Activated CD8-positive, alpha-beta memory T cell treated with anti-CD3 and anti-CD28 coated beads for 24 hours (primary cell): ENCODE measurements at regions not wholly inside any gene's neighbourhood (a gene's known extent, or its start where the extent isn't known, plus 50 kb on each side); places are given as distances from the start of the nearest gene placed in this dataset.
"Not testable (repeated sequence)": the region's sequence is repeated elsewhere in the genome, so short reads cannot be mapped to it uniquely, and the experiment has no call there.

Source experiments
- DNase-seq: peaks from one replicate; pipeline ENCODE4 v3.0.0-alpha.2; 2020

DNA sequence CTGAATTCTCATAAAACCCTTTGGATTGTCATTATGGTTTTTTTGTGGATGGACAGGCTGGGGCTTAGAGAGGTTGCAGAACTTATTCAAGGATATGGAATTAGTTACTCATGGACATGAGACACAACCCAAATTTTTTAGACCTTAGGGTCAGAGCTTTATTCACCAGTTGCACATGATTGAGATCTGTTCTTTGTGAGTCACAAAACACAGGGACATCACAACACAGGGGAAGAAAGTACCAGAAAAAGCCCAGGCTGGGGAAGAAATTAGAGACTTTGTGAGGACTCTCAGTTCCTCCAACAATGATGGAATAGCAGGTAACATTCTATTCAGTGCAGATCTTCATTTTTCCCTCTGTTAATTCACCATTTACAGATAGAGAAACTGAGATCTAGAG is 602.4 kb upstream of the CPEB2 start:
- no peak for DNase-seq

- no peak for DNase-seq
These were observed 602.0 kb upstream of the CPEB2 start for GRCh38 chr4:14400307-14400706.

- no peak for DNase-seq
These were observed 599.1 kb upstream of the CPEB2 start for GRCh38 chr4:14403132-14403531.

DNA sequence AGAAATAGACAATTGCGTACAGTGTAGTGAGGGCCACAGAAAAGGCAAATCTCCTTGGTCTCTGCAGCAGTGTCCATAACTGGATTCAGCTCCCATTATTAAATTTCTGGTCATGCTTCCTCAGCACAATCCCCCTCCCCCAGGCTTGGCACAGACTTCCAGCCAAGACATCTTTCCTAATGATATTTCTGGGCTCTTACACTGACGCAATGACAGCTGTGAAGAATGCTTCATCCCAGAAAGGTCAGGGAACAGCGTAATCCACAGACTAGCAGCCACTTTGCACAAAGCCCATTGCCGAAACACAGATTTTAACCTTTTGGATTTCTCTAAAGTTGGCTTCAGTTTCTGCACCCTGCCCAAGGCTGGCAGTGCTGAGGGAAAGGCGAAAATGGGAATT is 597.6 kb upstream of the CPEB2 start:
- DNase-seq, result no peak

DNA sequence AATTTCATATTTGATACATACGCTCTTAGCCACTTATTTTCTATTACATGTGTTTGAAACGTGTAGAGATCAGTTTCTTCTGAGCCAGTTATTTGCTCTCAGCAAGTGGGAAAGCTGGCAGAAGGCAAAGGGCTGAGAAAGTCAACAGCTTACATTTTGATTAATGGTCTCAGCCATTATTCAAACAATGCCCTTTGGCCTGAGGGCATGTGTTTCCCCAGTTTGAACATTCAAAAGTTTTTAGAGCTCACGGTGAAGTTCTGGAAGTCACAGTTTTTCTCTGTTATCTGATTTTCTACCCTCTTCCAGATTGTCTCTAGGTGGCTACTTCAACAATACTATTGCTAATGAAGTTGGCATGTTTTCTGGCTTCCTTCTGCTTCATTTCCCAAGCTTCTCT is 591.8 kb upstream of the CPEB2 start:
- DNase-seq, result no peak

DNA sequence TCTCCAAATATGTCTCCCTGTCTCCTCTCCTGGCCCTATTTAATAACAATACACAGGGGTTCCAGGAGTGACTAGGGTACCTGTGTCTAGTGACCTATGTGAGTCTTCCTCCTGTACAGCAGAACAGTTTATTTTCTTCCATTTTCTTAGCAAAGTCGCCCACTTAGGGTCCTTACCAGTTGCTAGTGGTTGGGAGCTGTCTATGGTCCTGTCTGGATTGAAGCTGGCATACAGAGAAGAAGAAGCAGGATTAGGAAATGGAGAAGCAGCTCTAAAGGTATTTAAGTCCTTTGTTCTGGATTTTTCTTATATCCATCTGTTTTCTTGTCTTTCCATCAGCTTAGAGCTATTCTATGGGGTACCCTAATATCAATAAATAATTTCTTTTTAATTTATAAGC is 587.1 kb upstream of the CPEB2 start:
- DNase-seq, result no peak

DNA sequence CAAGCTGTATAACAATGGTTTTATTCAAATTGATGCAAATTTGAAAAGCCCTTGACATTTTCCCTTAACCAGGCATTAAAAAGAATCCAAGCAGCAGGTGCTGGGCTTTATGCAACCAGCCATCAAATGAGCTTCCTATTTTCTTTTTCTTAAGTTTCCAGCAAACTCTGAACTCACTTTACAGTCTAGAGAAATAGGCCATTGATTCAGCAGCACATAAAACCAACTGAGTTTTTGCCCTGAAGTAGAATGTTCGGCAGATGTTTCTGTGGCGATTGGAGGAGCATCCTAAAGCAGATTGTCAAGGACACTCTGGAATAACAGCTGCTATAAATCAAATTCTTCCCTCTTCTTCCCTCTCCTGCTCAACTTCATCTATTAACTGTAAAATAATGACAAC is 582.8 kb upstream of the CPEB2 start:
- DNase-seq, result no peak

- not testable (repeated sequence) for DNase-seq
These were observed 576.0 kb upstream of the CPEB2 start for GRCh38 chr4:14426297-14426696.

- no peak for DNase-seq
These were observed 574.2 kb upstream of the CPEB2 start for GRCh38 chr4:14428125-14428524.

DNA sequence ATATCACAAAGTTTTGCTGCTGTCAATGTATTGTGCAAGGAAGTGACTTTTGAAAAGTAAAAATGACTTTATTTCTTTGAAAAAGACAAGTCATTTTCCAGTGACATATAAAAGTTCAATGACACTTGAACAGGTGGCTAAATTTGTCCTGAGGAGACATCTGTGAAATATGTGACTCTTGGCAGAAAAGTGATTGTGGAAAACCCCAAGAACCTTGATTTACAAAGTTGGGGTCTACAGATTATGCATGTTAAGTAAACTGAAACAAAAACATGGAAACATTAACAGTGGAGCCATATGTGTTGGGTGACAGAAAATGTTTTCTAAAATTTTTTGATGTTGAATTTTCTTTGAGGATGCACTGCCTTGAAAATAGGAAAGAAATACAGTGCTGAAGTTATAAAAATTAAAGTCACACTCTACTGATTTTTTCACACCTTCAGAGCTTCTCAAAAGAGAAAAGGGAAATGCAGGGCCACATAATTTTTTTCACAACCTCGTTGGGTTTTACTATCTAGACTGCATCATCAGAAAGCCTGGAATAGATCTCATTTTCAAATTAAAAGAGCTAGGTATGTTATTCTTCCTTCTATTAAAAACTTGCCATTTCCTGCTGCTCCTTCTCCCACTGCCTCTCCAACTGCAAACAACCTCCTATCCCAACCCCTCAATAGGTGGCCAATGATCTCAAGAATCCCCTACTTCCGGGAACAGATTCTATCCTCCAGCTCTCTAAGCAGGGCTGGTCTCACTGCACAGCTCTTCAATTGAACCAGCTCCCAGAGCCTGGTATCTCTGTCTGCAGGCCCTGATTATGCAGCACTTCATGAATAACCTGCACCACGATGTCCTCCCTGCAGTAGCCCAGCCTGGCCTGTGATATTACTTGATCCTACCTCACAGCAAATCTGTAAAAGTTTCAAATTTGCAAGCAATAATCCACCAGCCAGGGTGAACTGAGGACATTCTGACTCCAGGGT is 570.8 kb upstream of the CPEB2 start:
- DNase-seq, result no peak

- DNase-seq, result no peak
These were observed 567.8 kb upstream of the CPEB2 start for GRCh38 chr4:14434483-14434882.

- no peak for DNase-seq
These were observed 567.4 kb upstream of the CPEB2 start for GRCh38 chr4:14434916-14435315.

DNA sequence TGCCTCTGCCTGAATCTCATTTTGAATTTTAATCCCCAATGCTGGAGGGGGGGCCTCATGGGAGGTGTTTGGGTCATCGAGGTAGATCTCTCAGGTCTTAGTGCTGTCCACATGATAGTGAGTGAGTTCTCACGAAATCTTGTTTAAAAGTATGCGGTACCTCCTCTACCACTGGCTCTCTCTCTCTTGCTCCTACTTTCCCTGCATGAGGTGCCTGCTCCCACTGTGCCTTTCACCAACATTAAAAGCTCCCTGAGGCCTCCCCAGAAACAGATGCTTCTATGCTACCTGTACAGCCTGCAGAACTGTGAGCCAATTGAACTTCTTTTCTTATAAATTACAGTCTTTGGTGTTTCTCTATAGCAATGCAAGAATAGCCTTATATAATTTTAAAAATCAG is 560.7 kb upstream of the CPEB2 start:
- DNase-seq, result no peak

- DNase-seq, result no peak
These were observed 556.4 kb upstream of the CPEB2 start for GRCh38 chr4:14445882-14446281.

DNA sequence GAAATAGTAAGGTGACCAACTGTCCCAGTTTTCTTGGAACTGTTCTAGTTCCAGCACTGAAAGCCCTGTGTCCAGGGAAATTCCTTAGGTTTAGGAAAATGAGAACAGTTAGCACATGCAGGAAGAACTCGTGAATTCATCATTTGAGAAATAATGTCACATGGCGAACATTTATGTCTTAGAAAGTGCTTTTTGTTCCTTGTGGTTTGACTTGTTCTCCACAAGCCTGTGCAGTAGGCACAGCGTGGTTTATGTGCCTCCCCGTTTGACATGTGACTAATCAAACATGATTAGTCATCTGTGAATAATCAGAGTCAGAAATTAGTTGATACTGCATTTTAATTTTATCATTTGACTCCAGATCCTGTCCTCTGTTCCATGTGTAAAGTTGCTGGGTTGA is 556.0 kb upstream of the CPEB2 start:
- no peak for DNase-seq

- DNase-seq, result no peak
These were observed 555.4 kb upstream of the CPEB2 start for GRCh38 chr4:14446904-14447303.

- no peak for DNase-seq
These were observed 553.0 kb upstream of the CPEB2 start for GRCh38 chr4:14449308-14449707.

DNA sequence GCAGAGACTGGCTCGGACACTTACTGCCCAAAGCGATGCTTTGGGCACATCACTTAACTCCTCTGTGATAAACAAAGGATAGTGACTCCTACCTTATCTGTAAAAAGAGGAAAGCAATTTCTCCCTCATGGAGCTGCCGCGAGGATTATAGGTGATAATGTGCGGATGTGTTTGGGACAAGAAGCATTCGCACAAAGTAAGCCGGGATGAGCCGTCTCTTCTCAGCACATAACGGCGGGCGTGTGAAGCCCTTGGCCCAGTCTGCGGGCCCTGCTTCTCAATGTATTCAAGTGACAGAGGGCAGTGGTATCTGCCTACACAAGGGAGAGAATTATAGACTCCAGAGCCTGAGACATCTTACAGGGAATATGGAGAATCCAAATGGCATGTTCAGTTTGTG is 550.3 kb upstream of the CPEB2 start:
- DNase-seq, result no peak

GRCh38 chr4:14452764-14453163 is 549.5 kb upstream of the CPEB2 start:
- DNase-seq, result no peak

DNA sequence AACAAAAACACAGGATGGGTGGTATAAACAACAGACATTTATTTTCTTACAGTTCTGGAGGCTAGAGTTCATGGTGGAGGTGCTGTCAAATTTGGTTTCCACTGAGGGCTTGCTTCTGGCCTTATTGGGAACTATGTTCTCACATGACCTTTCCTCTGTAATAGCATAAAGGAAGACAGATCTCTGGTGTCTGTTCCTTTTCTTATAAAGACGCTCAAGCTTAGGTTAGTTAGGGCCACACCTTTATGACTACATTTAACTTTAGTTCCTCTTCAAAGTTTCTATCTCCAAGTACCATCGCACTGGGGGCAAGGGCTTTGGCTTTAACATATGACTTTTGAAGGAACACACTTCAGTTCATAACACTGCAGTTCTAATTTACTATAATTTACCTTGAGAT is 543.8 kb upstream of the CPEB2 start:
- DNase-seq, result no peak

DNA sequence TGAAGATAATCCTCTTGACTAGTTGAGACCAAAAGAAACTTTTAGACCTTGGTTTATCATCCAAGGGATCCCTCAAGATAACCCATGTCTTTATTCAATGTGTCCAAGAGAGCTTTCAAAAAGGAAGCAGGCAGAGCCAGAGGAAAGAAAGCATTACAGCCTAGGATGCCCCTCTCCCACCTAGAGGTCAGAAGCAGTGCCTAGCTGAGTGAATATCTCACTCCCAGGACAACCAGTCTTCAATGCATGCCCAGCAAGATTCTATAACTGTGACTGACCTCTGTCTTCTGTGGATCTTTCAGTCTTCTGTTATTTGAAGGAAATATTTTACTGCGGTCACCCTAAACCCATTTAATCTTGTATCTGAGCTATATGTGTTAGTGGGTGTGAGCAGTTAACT is 537.2 kb upstream of the CPEB2 start:
- DNase-seq, result no peak

DNA sequence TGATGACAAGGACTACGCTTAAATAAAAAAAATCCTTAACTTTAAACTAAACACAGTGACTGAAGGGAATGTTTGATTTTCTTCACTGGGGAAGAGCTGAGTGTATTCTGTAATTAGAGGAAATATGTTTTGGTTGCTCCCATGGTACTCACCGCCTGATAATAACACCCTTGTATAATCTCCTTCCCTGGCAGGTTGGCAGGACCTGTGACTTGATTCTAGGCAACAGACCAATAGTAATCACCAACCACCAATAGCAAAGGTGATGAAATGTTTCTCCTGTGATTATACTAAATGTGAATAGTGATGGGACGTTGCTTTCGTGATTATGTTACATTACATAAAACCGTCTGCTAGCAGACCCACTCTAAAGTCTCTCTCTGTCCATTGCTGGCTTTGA is 536.8 kb upstream of the CPEB2 start:
- DNase-seq, result no peak

GRCh38 chr4:14478504-14478903 is 523.8 kb upstream of the CPEB2 start:
- no peak for DNase-seq

DNA sequence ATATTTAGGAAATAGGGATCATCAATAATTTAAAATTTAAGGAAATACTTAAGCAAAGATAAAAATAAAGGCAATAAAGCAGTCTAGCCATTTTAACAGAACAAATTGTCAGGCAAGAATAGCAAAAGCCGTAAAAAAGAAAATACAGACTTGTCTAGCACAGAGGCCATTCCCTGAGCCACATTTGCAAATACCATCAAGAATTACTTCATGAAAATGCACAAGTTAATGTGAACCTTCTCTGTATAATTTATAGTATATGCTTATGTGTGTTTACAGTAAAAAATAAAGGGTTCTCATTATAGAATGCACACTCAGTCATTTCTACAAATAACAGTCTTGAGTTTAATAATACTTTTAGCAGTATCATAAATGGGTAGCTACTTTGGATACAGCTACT is 505.9 kb upstream of the CPEB2 start:
- no peak for DNase-seq

DNA sequence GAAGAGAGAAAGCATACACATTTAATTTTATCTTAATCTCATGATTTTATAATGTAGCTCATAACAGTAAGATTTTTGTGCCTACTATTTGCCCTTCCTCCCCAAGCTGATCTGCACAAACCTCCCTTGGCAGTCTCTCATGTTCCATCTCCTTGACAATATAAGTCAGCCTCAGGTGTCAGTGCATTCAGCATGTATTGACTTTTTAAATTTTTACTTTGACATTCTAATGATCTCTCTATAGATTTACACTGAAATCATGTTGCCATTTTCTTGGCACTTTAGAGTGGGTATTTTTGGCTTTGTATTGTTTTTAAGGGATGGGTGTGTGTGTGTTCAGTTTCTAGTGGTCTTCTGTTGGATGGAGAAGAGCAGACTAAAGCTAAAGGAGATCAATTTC is 505.3 kb upstream of the CPEB2 start:
- no peak for DNase-seq
